Erythroblast (primary cell): ENCODE measurements at regions not wholly inside any gene's neighbourhood (a gene's known extent, or its start where the extent isn't known, plus 50 kb on each side); places are given as distances from the start of the nearest gene placed in this dataset.

Experiments
- GATA1 ChIP-seq: IDR thresholded peaks from 2 replicates; pipeline ENCODE4 v1.6.1; 2011; ENCODE audit warnings: low read depth, mild to moderate bottlenecking, control low read depth, low read length, moderate library complexity
- POLR2A ChIP-seq: IDR thresholded peaks from 2 replicates; pipeline ENCODE4 v1.6.1; 2011; ENCODE audit warnings: mild to moderate bottlenecking, low read length

- TF ChIP-seq POLR2A: no peak
- TF ChIP-seq GATA1: no peak
These were observed 254.7 kb upstream of the MOCS1 start for GRCh38 chr6:40188931-40189330.
